Spinal cord (tissue), 9 donors: ENCODE measurements at regions not wholly inside any gene's neighbourhood (a gene's known extent, or its start where the extent isn't known, plus 50 kb on each side); places are given as distances from the start of the nearest gene placed in this dataset.
"Not testable (repeated sequence)": the region's sequence is repeated elsewhere in the genome, so short reads cannot be mapped to it uniquely, and the experiment has no call there.

Experiments
- DNase-seq, 6 donors: peaks; one replicate each; pipeline versions ENCODE4 v3.0.0 to v3.0.0-alpha.2; 2013 to 2015; ENCODE audit warnings: low spot score in 6 of 6, low read depth in 4 of 6
- H3K27ac ChIP-seq: one replicate; pipeline ENCODE4 v1.5.1; 2013; ENCODE audit warnings: low read depth, low read length, control low read depth
- H3K27me3 ChIP-seq: one replicate; pipeline ENCODE4 v1.6.1; 2013; ENCODE audit warnings: low read length; ENCODE audit not compliant: control insufficient read depth, insufficient read depth
- H3K36me3 ChIP-seq: one replicate; pipeline ENCODE4 v1.6.1; 2013; ENCODE audit warnings: low read length; ENCODE audit not compliant: control insufficient read depth, insufficient read depth
- H3K4me1 ChIP-seq: one replicate; pipeline ENCODE4 v1.6.1; 2013; ENCODE audit warnings: low read length; ENCODE audit not compliant: control insufficient read depth, insufficient read depth
- H3K4me3 ChIP-seq: one replicate; pipeline ENCODE4 v1.5.1; 2013; ENCODE audit warnings: low read depth, low read length, control low read depth
- H3K9me3 ChIP-seq: one replicate; pipeline ENCODE4 v1.6.1; 2013; ENCODE audit warnings: low read length; ENCODE audit not compliant: control insufficient read depth, insufficient read depth
- WGBS: methylation state at CpG from one replicate; pipeline ENCODE4 v1.1.5; 2013; ENCODE audit warnings: missing lambda C conversion rate; ENCODE audit not compliant: insufficient coverage; 5-methylcytosine and 5-hydroxymethylcytosine counted together
- donor health status: healthy.

- Histone ChIP-seq H3K4me1 (no peaks in the 10 kb centered on the region), H3K36me3 (no peaks in the 10 kb centered on the region), H3K27ac (no peak overlapping the region), H3K4me3 (no peak overlapping the region), H3K9me3 (no peaks in the 10 kb centered on the region), H3K27me3 (no peaks in the 10 kb centered on the region)
- WGBS: no CpG with 5 or more reads among the region's 1 CpG
- no peak for DNase-seq
Observed at GRCh38 chr9:1531424-1531823, 481.3 kb downstream of the DMRT2 start.

GRCh38 chr9:1532171-1532570, 482.0 kb downstream of the DMRT2 start:
- Histone ChIP-seq H3K27me3 (no peaks in the 10 kb centered on the region), H3K27ac (no peak overlapping the region), H3K36me3 (no peaks in the 10 kb centered on the region), H3K9me3 (no peaks in the 10 kb centered on the region), H3K4me3 (no peak overlapping the region), H3K4me1 (no peaks in the 10 kb centered on the region)
- 56% methylated on average over 1 of the region's 4 CpGs for WGBS
- no peak for DNase-seq

- 100% methylated on average over 1 of the region's 2 CpGs for WGBS
- H3K36me3 ChIP-seq: no peaks in the 10 kb centered on the region
- no peaks in the 10 kb centered on the region for H3K27me3 ChIP-seq
- no peak overlapping the region for H3K27ac ChIP-seq
- no peaks in the 10 kb centered on the region for H3K4me1 ChIP-seq
- H3K4me3 ChIP-seq: no peak overlapping the region
- H3K9me3 ChIP-seq: no peaks in the 10 kb centered on the region
- DNase-seq: no peak
Observed at GRCh38 chr9:1535051-1535450, 480.1 kb upstream of the SMARCA2 start.

GRCh38 chr9:1535599-1535998, 479.5 kb upstream of the SMARCA2 start:
- no peaks in the 10 kb centered on the region for H3K36me3 ChIP-seq
- H3K4me3 ChIP-seq: no peak overlapping the region
- no peaks in the 10 kb centered on the region for H3K27me3 ChIP-seq
- no peak overlapping the region for H3K27ac ChIP-seq
- DNase-seq: no peak
- no peaks in the 10 kb centered on the region for H3K4me1 ChIP-seq
- WGBS: 80% methylated on average over 1 of the region's 2 CpGs
- no peaks in the 10 kb centered on the region for H3K9me3 ChIP-seq

- Histone ChIP-seq H3K4me3 (no peak overlapping the region), H3K9me3 (no peaks in the 10 kb centered on the region), H3K4me1 (no peaks in the 10 kb centered on the region), H3K36me3 (no peaks in the 10 kb centered on the region), H3K27me3 (no peaks in the 10 kb centered on the region), H3K27ac (no peak overlapping the region)
- DNase-seq: no peak
- 80% methylated on average over 4 of the region's 5 CpGs for WGBS
Observed at GRCh38 chr9:1536522-1537170, 478.5 kb upstream of the SMARCA2 start.

- H3K36me3 ChIP-seq: no peaks in the 10 kb centered on the region
- no peaks in the 10 kb centered on the region for H3K27me3 ChIP-seq
- no peak overlapping the region for H3K27ac ChIP-seq
- no peak for DNase-seq
- no peaks in the 10 kb centered on the region for H3K4me1 ChIP-seq
- no peak overlapping the region for H3K4me3 ChIP-seq
- H3K9me3 ChIP-seq: no peaks in the 10 kb centered on the region
- WGBS: no CpG with 5 or more reads among the region's 4 CpGs
Observed at GRCh38 chr9:1538301-1538700, 476.8 kb upstream of the SMARCA2 start.

GRCh38 chr9:1539216-1539615, 475.9 kb upstream of the SMARCA2 start:
- whole genome bisulfite sequencing: 94% methylated on average over 2 of the region's 2 CpGs
- DNase-seq: no peak

GRCh38 chr9:1550636-1551035, 464.5 kb upstream of the SMARCA2 start:
- no peaks in the 10 kb centered on the region for H3K36me3 ChIP-seq
- no peaks in the 10 kb centered on the region for H3K27me3 ChIP-seq
- H3K9me3 ChIP-seq: no peaks in the 10 kb centered on the region
- H3K4me3 ChIP-seq: no peak overlapping the region
- no peak overlapping the region for H3K27ac ChIP-seq
- DNase-seq: no peak
- no peaks in the 10 kb centered on the region for H3K4me1 ChIP-seq
- WGBS: no CpG with 5 or more reads among the region's 1 CpG

More at GRCh38 chr9:1539216-1539615, 475.9 kb upstream of the SMARCA2 start:
- Histone ChIP-seq H3K36me3 (no peaks in the 10 kb centered on the region), H3K4me3 (no peak overlapping the region), H3K27me3 (no peaks in the 10 kb centered on the region), H3K4me1 (no peaks in the 10 kb centered on the region), H3K27ac (no peak overlapping the region), H3K9me3 (no peaks in the 10 kb centered on the region)

- no peaks in the 10 kb centered on the region for H3K36me3 ChIP-seq
- H3K9me3 ChIP-seq: no peaks in the 10 kb centered on the region
- no peak overlapping the region for H3K27ac ChIP-seq
- no peak overlapping the region for H3K4me3 ChIP-seq
- no peaks in the 10 kb centered on the region for H3K27me3 ChIP-seq
- no peak for DNase-seq
- no CpG with 5 or more reads among the region's 5 CpGs for WGBS
- no peaks in the 10 kb centered on the region for H3K4me1 ChIP-seq
Observed at GRCh38 chr9:1554081-1555035, 460.8 kb upstream of the SMARCA2 start.

- not testable (repeated sequence) for H3K27ac ChIP-seq, DNase-seq, H3K4me1 ChIP-seq, H3K9me3 ChIP-seq, H3K36me3 ChIP-seq, H3K4me3 ChIP-seq, H3K27me3 ChIP-seq
- 95% methylated on average over 10 of the region's 10 CpGs for WGBS
Observed at GRCh38 chr9:1558666-1559065, 456.5 kb upstream of the SMARCA2 start.
